ENCODE measurements at regions not wholly inside any gene's neighbourhood (a gene's known extent, or its start where the extent isn't known, plus 50 kb on each side); places are given as distances from the start of the nearest gene placed in this dataset.
"Not testable (repeated sequence)": the region's sequence is repeated elsewhere in the genome, so short reads cannot be mapped to it uniquely, and the experiment has no call there.

DNA sequence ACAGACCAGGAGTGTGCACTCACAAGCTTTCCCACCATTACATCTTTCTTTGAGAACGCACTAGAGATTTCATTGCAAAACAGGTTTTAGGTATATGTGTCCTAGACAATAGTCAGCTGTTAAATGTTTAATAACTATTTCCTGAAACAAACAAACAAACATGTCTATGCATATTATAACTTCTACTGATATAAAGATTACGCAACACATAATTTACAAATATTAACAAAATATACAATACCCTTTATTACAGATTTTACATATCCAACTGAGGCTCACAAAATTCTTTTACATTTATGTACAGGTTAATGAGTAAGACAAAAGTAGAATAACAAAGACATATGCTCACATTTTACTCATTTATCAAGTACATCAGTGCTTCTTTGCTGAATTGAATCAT is 1554.0 kb upstream of the PCDH10 start:
- WGBS (ENCODE audit: missing lambda C conversion rate), result 54% methylated on average over 2 of the region's 2 CpGs
- CTCF ChIA-PET, result no interaction called here
- no peak for FAIRE-seq
- no peak overlapping the region for H3K4me3 ChIP-seq
- POLR2A ChIA-PET, result no interaction called here
- DNase-seq (ENCODE audit: low read depth in 1 of 2, low spot score in 1 of 2), result no peak
- H3K27ac ChIP-seq, result no peak overlapping the region
- no peak for TF ChIP-seq HEYL (CRISPR knock-in tag; IDR thresholded peaks at IDR 0.05)
- no peak for TF ChIP-seq POLR2AphosphoS2 (conservative IDR thresholded peaks at IDR 0.05; ENCODE audit: low read length)
- TF ChIP-seq CBX2 (IDR thresholded peaks at IDR 0.05; ENCODE audit: borderline replicate concordance, low read depth), result no peak
- no peak for TF ChIP-seq PHF8 (IDR thresholded peaks at IDR 0.05; ENCODE audit: borderline replicate concordance, low read depth)
- TF ChIP-seq, protein P1, sequence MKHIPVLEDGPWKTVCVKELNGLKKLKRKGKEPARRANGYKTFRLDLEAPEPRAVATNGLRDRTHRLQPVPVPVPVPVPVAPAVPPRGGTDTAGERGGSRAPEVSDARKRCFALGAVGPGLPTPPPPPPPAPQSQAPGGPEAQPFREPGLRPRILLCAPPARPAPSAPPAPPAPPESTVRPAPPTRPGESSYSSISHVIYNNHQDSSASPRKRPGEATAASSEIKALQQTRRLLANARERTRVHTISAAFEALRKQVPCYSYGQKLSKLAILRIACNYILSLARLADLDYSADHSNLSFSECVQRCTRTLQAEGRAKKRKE (CRISPR knock-in tag; IDR thresholded peaks at IDR 0.05; ENCODE audit: low read depth), result no peak
- no peak for TF ChIP-seq NR3C1 (IDR thresholded peaks at IDR 0.05)
- no peak for TF ChIP-seq TP53 (CRISPR knock-in tag; IDR thresholded peaks at IDR 0.05)
- 0 out of 4 replicates have a peak, but pooled peaks of 1 of the 2 experiments have one; percentile 3 for TF ChIP-seq CEBPB (IDR thresholded peaks at IDR 0.05)
- TF ChIP-seq ZFP36 (IDR thresholded peaks at IDR 0.05; ENCODE audit: borderline replicate concordance, partially characterized antibody), result no peak
- H3K9me3 ChIP-seq, result no peaks in the 10 kb centered on the region
- H3K4me2 ChIP-seq, result no peak overlapping the region
- no peaks in the 10 kb centered on the region for H3K4me1 ChIP-seq
- ATAC-seq, result no peak

DNA sequence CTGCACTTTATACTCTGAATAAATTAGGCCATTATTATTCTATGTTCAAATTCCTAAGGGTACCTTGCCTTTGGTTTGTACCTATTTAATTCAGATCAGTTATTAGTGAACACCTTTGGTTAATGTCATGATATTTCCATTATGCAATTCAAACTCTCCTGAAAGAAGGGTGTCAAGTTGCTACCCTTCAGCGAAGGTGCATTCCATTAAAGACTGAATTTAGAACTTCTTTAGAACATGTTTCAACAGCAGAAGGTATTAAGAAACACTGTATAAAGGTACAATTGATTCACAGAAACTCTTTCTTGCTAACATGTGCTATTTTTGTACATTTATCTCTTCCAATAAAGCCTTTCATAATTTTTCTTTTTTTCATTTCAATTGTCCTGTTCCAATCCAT is 1545.4 kb upstream of the PCDH10 start:
- WGBS (ENCODE audit: missing lambda C conversion rate), result 14% methylated on average over 1 of the region's 1 CpG
- CTCF ChIA-PET, result no interaction called here
- POLR2A ChIA-PET, result no interaction called here
- no peak overlapping the region for H3K4me2 ChIP-seq
- TF ChIP-seq POLR2AphosphoS2 (conservative IDR thresholded peaks at IDR 0.05; ENCODE audit: low read length), result no peak
- no peak for TF ChIP-seq GATA3 (IDR thresholded peaks at IDR 0.05; ENCODE audit: borderline replicate concordance)
- no peak for TF ChIP-seq SREBF2 (IDR thresholded peaks at IDR 0.05)
- no peak for TF ChIP-seq PHF8 (IDR thresholded peaks at IDR 0.05; ENCODE audit: borderline replicate concordance, low read depth)
- TF ChIP-seq MYC (IDR thresholded peaks at IDR 0.05; ENCODE audit: borderline replicate concordance, low read length), result no peak
- TF ChIP-seq NPAS2 (CRISPR knock-in tag; IDR thresholded peaks at IDR 0.05; ENCODE audit: borderline replicate concordance), result no peak
- TF ChIP-seq HEYL (CRISPR knock-in tag; IDR thresholded peaks at IDR 0.05), result no peak
- TF ChIP-seq BHLHE40 (IDR thresholded peaks at IDR 0.05; ENCODE audit: low read depth, low read length), result no peak
- TF ChIP-seq HDAC2 (IDR thresholded peaks at IDR 0.05), result no peak
- no peak for TF ChIP-seq RCOR1 (IDR thresholded peaks at IDR 0.05; ENCODE audit: low read depth, low read length)
- no peak for TF ChIP-seq CBX8 (IDR thresholded peaks at IDR 0.05)
- FAIRE-seq (no peak), ATAC-seq (no peak), DNase-seq (ENCODE audit: low read depth in 1 of 2, low spot score in 1 of 2) (no peak)
- no peaks in the 10 kb centered on the region for H3K4me1 ChIP-seq
- no peak overlapping the region for H3K27ac ChIP-seq
- H3K4me3 ChIP-seq, result no peak overlapping the region
- no peaks in the 10 kb centered on the region for H3K9me3 ChIP-seq

DNA sequence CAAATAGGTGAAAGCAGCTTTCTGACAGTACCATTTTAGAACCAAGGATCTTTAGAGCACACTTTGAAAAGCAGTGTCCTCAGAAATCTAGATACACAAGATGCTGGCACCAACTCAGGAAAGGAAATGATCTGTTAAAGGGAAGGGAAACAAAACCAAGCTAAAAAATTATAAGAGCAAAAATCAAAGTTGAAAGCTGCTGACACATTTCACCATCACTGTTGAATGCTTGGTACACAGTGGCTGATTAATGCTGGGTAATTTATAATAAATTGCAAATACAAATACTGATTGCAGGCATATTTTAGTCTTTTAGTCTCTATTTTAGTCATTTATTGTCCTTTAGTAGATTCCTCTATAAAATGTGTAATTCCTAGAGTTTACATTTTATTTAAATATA is 1540.1 kb upstream of the PCDH10 start:
- Histone ChIP-seq H3K4me2 (no peak overlapping the region), H3K4me3 (no peak overlapping the region), H3K4me1 (no peaks in the 10 kb centered on the region), H3K9me3 (no peaks in the 10 kb centered on the region), H3K27ac (no peak overlapping the region)
- TF ChIP-seq, protein P2, sequence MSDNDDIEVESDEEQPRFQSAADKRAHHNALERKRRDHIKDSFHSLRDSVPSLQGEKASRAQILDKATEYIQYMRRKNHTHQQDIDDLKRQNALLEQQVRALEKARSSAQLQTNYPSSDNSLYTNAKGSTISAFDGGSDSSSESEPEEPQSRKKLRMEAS (IDR thresholded peaks at IDR 0.05), result no peak
- TF ChIP-seq GATA3 (IDR thresholded peaks at IDR 0.05; ENCODE audit: borderline replicate concordance), result no peak
- no peak for TF ChIP-seq BHLHE40 (IDR thresholded peaks at IDR 0.05; ENCODE audit: low read depth, low read length)
- no peak for DNase-seq (ENCODE audit: low read depth in 1 of 2, low spot score in 1 of 2)
- ChIA-PET POLR2A (no interaction called here), CTCF (no interaction called here)
- no peak for ATAC-seq
- FAIRE-seq, result no peak

DNA sequence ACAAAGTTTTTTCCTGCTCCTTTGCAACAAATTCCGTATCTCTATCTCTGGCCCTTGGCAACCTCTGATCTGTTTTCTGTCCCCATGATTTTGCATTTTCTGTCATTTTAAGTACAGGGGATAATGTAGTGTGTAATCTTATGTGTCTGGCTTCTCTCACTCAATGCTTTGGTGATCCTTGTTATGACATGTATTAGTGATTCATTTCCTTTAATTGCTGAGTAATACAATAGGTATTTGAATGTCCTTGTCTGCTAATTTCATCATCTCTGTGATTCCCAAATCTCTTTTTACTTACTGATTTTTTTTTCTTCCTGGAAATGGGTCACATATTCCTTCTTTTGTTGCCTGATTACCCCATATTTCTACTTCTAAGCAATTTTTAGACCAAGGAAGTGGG is 1538.6 kb upstream of the PCDH10 start:
- H3K9me3 ChIP-seq; CTCF ChIA-PET; H3K4me1 ChIP-seq; POLR2A ChIA-PET; ATAC-seq; H3K4me3 ChIP-seq; H3K4me2 ChIP-seq; H3K27ac ChIP-seq; TF ChIP-seq FOSL2 (IDR thresholded peaks at IDR 0.05): not testable (repeated sequence)
- TF ChIP-seq JUNB (IDR thresholded peaks at IDR 0.05) (peak; percentile 19; the same call in 1 of the 2 replicates), FOSL2 (CRISPR knock-in tag; IDR thresholded peaks at IDR 0.05) (0 out of 2 replicates have a peak, but pooled peaks have one; percentile 6)
- DNase-seq (ENCODE audit: low read depth in 1 of 2, low spot score in 1 of 2) (peak in 1 of 2 experiments; percentile 10), FAIRE-seq (peak; percentile 56)
- 29% methylated on average over 1 of the region's 1 CpG for WGBS (ENCODE audit: missing lambda C conversion rate)

All from A549 (cell line).